SKM-1 treated with dmso at 0.1 percent for 144 hours (cell line): ENCODE measurements at regions not wholly inside any gene's neighbourhood (a gene's known extent, or its start where the extent isn't known, plus 50 kb on each side); places are given as distances from the start of the nearest gene placed in this dataset.

ENCODE experiments used
- DNase-seq: peaks from one replicate; lab custom pipeline; 2025; ENCODE audit not compliant: unreplicated experiment; lab: John Stamatoyannopoulos, UW

DNA sequence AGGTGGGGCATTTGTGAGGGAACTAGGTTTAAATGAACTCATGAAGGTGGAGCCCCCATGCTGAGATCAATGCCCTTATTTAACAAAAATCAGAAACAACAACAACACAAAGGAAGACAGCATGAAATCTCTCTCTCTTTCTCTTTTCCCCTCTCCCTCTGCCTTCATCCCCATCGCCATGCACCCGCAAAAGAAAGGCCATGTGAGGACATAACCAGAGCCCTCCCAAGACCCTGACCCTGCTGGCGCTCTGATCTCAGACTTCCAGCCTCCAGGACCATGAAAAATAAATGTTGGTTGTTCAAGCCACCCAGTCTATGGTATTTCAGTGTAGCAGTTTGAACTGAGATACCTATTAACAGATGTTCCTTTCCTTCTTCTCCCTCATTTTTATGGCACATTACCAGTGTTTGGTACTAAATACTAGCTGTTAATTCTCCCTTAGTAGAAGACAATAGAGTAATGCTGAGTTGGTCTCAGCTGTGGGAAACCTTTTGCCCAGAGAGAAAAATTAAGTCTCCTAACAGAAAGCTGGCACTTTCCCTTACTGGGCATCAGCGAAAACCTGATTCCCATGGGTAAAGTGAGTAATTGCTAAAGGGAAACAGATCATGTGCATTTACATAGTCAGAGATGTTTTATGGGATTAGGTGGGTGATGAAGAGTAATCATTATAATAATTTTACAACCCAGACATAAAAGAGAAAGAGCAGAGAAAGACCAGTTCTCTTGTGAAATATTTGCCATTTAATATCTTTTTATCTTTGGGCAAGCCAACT, 264.0 kb upstream of the PLEKHG7 start:
- DNase-seq: no peak

DNA sequence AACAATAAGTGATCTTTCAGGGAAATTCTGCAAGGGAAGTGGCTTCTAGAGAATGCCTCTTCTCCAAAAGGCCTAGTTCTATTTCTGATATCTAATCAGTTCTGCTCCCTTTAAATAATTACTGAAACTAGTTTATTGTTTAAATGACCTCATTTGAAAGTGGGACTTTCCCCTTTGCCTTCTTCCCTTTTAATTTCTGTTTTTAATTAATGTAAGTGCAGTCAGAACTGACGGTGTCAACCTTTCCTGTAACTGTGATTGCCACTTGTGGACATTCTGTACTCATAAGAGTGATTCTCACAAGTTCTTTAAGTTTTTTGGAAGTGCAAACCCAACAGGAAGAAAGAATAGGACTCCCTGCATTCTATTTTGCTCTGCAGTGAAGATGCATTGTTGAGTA, 265.3 kb upstream of the PLEKHG7 start:
- no peak for DNase-seq

DNA sequence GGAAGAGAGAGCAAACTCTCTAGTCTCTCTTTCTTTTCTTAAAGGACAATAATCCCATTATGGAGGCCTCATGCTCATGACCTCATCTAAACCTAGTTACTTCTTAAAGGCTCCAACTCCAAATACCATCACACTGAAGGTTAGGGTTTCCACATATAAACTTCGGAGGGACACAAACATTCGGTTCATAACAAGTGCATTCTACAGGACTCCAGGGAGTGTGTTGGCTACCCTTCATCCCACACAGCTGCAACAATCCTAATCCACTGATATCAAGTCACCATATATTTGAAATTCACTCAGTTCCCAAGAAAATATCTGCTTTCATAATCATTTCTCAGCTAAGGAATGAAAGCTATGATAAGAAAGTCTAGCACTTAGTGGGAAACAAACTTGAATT, 265.9 kb upstream of the PLEKHG7 start:
- DNase-seq: no peak

DNA sequence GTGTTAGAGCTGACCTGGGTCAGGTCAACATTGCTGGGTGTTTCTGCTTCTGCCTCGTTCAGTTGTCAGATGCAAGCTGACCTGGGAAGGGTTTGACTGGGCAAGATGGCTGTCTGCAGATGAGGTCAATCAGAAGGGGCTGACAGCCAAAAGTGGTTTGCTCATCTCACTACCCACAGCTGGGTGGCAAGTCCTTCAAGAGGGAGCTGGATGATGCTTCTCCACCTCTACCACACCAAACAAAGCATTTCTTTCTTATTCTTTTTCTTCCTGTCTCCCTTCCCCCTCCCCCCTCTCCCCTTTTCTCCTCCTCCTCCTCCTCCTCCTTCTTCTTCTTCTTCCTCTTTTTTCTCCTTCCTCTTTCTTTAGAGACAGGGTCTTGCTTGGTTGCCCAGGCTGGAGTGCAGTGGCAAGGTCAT, 268.2 kb upstream of the PLEKHG7 start:
- peak; percentile 23 for DNase-seq

DNA sequence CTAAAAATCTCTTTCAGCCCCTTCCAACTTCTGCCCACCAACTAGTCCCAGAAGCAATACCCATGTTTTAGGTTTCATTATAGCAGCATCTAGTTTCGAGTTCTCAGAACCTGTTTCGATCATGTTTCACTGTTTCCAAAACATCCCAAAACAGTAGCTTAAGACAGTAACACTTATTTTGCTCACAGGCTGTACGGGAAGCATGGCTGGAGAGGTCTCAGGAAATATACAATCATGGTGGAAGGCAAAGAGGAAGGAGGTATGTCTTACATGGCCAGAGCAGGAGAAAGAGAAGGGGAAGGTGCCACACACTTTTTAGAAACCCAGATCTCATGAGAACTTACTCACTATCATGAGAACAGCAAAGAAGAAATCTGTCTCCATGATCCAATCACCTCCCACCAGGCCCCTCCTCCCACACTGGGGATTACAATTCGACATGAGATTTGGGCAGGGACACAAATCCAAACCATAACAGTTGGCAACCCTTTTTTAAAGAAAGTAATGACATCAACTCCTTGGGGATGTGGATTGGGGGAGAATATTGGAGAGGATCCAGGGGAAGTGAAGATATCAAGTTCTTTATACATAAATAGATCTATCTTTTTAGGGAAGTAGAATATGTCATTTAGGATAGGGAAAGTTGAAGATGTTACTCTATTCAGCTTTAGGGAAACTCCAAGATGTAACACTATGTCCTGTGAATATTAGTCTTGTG, 269.9 kb upstream of the PLEKHG7 start:
- DNase-seq: no peak

- DNase-seq: no peak
These were observed 271.6 kb upstream of the PLEKHG7 start for GRCh38 chr12:92431146-92431545.

GRCh38 chr12:92426332-92426731, 276.5 kb upstream of the PLEKHG7 start:
- DNase-seq: no peak

DNA sequence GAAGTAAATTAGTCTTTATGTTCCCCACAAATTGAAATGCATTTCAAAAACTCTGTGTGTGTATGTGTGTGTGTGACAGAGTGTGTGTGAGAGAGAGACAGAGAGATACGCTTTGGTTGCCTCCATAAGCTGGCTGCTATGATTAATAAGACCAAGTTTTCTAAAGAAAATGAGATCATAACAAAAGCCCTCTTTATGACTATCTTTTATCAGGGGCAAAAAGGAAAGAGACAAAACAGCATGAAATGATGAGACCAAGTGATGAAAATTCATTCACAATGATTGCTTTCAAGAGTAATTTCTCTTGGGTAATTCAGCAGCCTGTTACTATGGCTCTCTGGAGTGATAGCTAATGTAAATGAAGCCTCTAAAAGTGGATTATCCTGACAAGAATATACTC, 277.6 kb upstream of the PLEKHG7 start:
- no peak for DNase-seq

GRCh38 chr12:92424338-92424737, 278.5 kb upstream of the PLEKHG7 start:
- DNase-seq: no peak

DNA sequence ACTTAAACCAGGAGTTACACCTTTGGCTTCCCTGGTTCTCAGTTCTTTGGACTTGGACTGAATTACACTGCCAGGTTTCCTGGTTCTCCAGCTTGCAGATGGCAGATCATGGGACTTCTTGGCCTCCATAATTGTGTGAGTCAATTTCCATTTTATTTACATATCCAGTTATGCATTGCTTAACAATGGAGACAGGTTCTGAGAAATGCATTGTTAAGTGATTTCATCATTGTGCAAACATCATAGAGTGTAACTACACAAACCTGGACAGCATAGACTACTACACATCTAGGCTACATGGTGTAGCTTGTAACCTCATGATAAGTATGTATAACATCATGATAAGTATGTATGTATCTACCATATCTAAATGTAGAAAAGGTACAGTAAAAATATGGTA, 276.1 kb upstream of the BTG1 start:
- no peak for DNase-seq

DNA sequence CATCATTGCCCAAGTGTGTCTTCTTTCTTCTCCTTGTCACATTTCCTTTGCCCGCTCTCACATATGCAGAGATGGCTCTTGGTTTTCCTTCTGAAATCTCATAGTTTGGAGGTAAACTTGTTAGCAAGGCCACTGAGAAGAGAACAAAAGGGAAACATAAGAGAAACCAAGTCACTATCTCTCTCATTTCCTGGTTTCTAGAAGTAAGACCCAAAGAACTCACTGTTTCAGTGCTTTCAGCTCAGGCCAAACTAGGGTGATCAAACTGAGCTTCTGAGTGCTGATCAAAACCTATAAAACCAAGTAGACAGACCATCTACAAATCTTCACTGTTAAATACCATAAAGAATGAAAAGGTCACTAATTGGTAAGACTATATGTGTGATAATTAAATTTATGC, 275.4 kb upstream of the BTG1 start:
- no peak for DNase-seq

DNA sequence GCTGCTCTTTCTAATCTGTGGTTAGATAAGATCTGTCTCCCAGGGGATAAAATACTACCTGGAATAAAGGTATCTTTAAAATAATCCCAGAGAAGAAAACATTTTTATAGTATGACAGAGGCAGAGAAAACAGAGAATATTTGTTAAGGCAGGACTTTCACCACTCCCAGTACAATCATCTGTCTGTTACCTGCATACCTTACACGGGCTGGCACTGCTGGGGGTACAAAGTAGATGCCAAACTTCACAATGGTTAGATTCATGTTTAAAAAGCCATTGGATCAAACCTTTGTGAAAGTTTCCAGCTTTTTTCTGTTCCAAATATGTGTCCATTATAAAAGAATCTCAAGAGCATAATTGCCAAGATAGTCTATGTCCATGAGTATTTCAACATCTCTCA, 273.6 kb upstream of the BTG1 start:
- DNase-seq: no peak

DNA sequence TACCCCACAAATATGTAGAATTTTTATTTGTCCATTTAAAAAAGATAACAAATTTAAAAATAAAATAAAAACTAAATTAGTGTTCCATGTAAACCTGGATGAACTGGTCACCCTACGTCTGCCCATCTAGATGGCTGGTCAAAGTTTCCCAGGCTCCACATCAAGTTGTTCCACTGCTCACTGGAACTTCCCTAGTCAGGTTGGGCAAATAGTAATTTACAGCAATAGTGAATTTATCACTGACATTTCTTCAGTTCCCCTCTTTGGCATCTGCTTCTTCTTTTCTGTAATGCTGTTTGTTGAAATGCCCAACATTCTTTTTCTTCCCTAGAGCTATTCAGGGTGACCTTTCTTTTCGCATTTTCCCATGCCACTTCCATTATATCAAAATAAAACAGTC, 272.7 kb upstream of the BTG1 start:
- DNase-seq: no peak

GRCh38 chr12:92417373-92417772, 271.7 kb upstream of the BTG1 start:
- DNase-seq: no peak

DNA sequence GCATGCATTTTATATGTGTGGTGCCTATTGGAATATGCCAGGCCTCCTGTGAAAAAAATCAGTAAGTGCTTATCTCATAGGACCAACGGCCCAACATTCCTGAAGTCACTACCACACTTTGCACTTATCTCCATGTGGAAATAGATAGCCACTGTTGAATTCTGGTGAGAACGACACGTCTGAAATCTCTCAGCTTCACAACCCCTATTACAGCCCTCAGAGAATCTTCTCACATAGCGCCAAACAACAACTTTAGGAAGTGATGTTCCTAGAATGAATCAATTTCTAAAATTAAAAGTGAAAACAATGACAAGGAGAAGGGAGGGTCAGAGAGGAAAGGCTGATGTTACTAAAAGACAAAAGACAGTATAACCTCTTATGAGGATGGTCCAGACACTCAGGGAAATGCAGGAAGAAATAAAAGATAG, 270.8 kb upstream of the BTG1 start:
- DNase-seq: no peak

GRCh38 chr12:92414170-92415070, 268.8 kb upstream of the BTG1 start:
- no peak for DNase-seq

GRCh38 chr12:92413286-92413685, 267.6 kb upstream of the BTG1 start:
- DNase-seq: no peak

- DNase-seq: no peak
These were observed 267.2 kb upstream of the BTG1 start for GRCh38 chr12:92412856-92413255.

- no peak for DNase-seq
These were observed 266.0 kb upstream of the BTG1 start for GRCh38 chr12:92411687-92412086.

- no peak for DNase-seq
These were observed 262.6 kb upstream of the BTG1 start for GRCh38 chr12:92408072-92408900.
